Smooth muscle cell (in vitro differentiated cells): ENCODE measurements at regions not wholly inside any gene's neighbourhood (a gene's known extent, or its start where the extent isn't known, plus 50 kb on each side); places are given as distances from the start of the nearest gene placed in this dataset.

Experiments used
- DNase-seq: peaks from one replicate; lab custom pipeline; 2025; ENCODE audit not compliant: unreplicated experiment; lab: John Stamatoyannopoulos, UW
- H2AFZ ChIP-seq: fragments of 200-600 bp; sonication (generic); 2 replicates; pipeline ENCODE4 v1.6.0; 2016; ENCODE audit warnings: antibody characterized with exemption, low read depth, mild to moderate bottlenecking
- H3F3A ChIP-seq: fragments of 200-600 bp; sonication (generic); 2 replicates; pipeline ENCODE4 v1.6.0; 2017; ENCODE audit warnings: antibody characterized with exemption, low read depth
- H3K27ac ChIP-seq: fragments of 200-600 bp; sonication (generic); 2 replicates; pipeline ENCODE4 v1.5.1; 2016; ENCODE audit warnings: low read depth, mild to moderate bottlenecking
- H3K27me3 ChIP-seq: fragments of 200-600 bp; sonication (generic); 2 replicates; pipeline ENCODE4 v1.6.1; 2016; ENCODE audit warnings: low read depth, mild to moderate bottlenecking
- H3K36me3 ChIP-seq: fragments of 200-600 bp; sonication (generic); 2 replicates; pipeline ENCODE4 v1.5.1; 2016; ENCODE audit warnings: low read depth
- H3K4me1 ChIP-seq: fragments of 200-600 bp; sonication (generic); 2 replicates; pipeline ENCODE4 v1.5.1; 2016; ENCODE audit warnings: low read depth
- H3K4me2 ChIP-seq: fragments of 200-600 bp; sonication (generic); 2 replicates; pipeline ENCODE4 v1.6.0; 2016; ENCODE audit warnings: mild to moderate bottlenecking
- H3K4me3 ChIP-seq: fragments of 200-600 bp; sonication (generic); 2 replicates; pipeline ENCODE4 v1.5.1; 2016; ENCODE audit warnings: mild to moderate bottlenecking
- H3K79me2 ChIP-seq: fragments of 200-600 bp; sonication (generic); 2 replicates; pipeline ENCODE4 v1.6.0; 2016; ENCODE audit warnings: low read depth, mild to moderate bottlenecking
- H3K9ac ChIP-seq: fragments of 200-600 bp; sonication (generic); 2 replicates; pipeline ENCODE4 v1.6.0; 2016; ENCODE audit warnings: low read depth
- H3K9me3 ChIP-seq: fragments of 200-600 bp; sonication (generic); replicated peaks from 2 replicates; pipeline ENCODE4 v1.5.1; 2016; ENCODE audit warnings: low read depth
- H4K20me1 ChIP-seq: fragments of 200-600 bp; sonication (generic); 2 replicates; pipeline ENCODE4 v1.6.0; 2016; ENCODE audit warnings: low read depth
- CTCF ChIP-seq: fragments of 200-600 bp; sonication (generic); IDR thresholded peaks from 2 replicates; pipeline ENCODE4 v1.5.1; 2017; ENCODE audit warnings: borderline replicate concordance, mild to moderate bottlenecking, antibody characterized with exemption; ENCODE audit not compliant: insufficient read depth, poor library complexity, severe bottlenecking
- WGBS: methylation state at CpG from one replicate; pipeline ENCODE4 v1.1.7; 2016; ENCODE audit warnings: low lambda C conversion rate; 5-methylcytosine and 5-hydroxymethylcytosine counted together

- Histone ChIP-seq H4K20me1 (no peaks in the 10 kb centered on the region), H3K9ac (no peak overlapping the region), H3F3A (no peaks in the 10 kb centered on the region), H3K27me3 (no peaks in the 10 kb centered on the region), H3K36me3 (no peaks in the 10 kb centered on the region), H3K4me1 (no peaks in the 10 kb centered on the region), H2AFZ (no peak overlapping the region), H3K27ac (no peak overlapping the region), H3K4me3 (no peak overlapping the region), H3K4me2 (no peak overlapping the region), H3K9me3 (no peaks in the 10 kb centered on the region), H3K79me2 (no peaks in the 10 kb centered on the region)
- WGBS: 56% methylated on average over 4 of the region's 4 CpGs
- no peak for TF ChIP-seq CTCF
- no peak for DNase-seq
Observed at GRCh38 chr21:22201126-22201525, 1202.9 kb downstream of the NCAM2 start.

- DNase-seq: no peak
- H3K9ac ChIP-seq: no peak overlapping the region
- H3K4me2 ChIP-seq: no peak overlapping the region
- H3F3A ChIP-seq: no peaks in the 10 kb centered on the region
- H3K9me3 ChIP-seq: no peaks in the 10 kb centered on the region
- H3K79me2 ChIP-seq: no peaks in the 10 kb centered on the region
- no peak overlapping the region for H3K4me3 ChIP-seq
- H3K4me1 ChIP-seq: no peaks in the 10 kb centered on the region
- H2AFZ ChIP-seq: no peak overlapping the region
- H3K27me3 ChIP-seq: no peaks in the 10 kb centered on the region
- WGBS: 100% methylated on average over 1 of the region's 1 CpG
- no peaks in the 10 kb centered on the region for H3K36me3 ChIP-seq
- H4K20me1 ChIP-seq: no peaks in the 10 kb centered on the region
- H3K27ac ChIP-seq: no peak overlapping the region
- no peak for TF ChIP-seq CTCF
Observed at GRCh38 chr21:22201669-22202068, 1203.5 kb downstream of the NCAM2 start.

GRCh38 chr21:22209304-22209700 is 1211.1 kb downstream of the NCAM2 start:
- no peak overlapping the region for H3K4me2 ChIP-seq
- H3K9me3 ChIP-seq: no peaks in the 10 kb centered on the region
- TF ChIP-seq CTCF: no peak
- no peak overlapping the region for H3K4me3 ChIP-seq
- H3K4me1 ChIP-seq: no peaks in the 10 kb centered on the region
- H3K36me3 ChIP-seq: no peaks in the 10 kb centered on the region
- no peaks in the 10 kb centered on the region for H4K20me1 ChIP-seq
- no peaks in the 10 kb centered on the region for H3K79me2 ChIP-seq
- no peaks in the 10 kb centered on the region for H3K27me3 ChIP-seq
- H3K27ac ChIP-seq: no peak overlapping the region
- 84% methylated on average over 1 of the region's 1 CpG for WGBS
- no peak for DNase-seq
- H2AFZ ChIP-seq: no peak overlapping the region
- H3F3A ChIP-seq: no peaks in the 10 kb centered on the region
- no peak overlapping the region for H3K9ac ChIP-seq

DNA sequence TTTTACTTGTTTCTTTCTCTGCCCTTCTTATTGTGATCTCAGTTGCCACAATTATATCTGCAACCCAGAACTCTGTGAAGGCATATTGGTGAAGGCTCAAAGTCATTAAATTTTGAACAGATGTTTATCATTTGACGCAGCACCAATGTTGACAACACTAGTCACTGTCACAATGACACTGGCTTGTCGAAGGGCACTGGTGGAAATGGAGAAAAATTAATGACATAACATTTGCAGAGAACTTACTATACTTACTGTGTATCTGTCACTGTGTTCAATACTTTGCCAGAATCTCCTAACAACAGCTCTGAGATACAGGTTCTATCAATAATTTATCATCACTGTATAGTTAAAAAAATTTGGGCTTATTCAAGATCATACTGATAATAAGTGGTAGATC is 1213.7 kb downstream of the NCAM2 start:
- Histone ChIP-seq H3K79me2 (no peaks in the 10 kb centered on the region), H3F3A (no peaks in the 10 kb centered on the region), H3K9me3 (no peaks in the 10 kb centered on the region), H3K4me2 (no peak overlapping the region), H3K4me3 (no peak overlapping the region), H3K27ac (no peak overlapping the region), H3K36me3 (no peaks in the 10 kb centered on the region), H2AFZ (no peak overlapping the region), H4K20me1 (no peaks in the 10 kb centered on the region), H3K4me1 (no peaks in the 10 kb centered on the region), H3K9ac (no peak overlapping the region), H3K27me3 (no peaks in the 10 kb centered on the region)
- WGBS: 84% methylated on average over 2 of the region's 2 CpGs
- TF ChIP-seq CTCF: no peak
- no peak for DNase-seq
